ENCODE measurements at regions not wholly inside any gene's neighbourhood (a gene's known extent, or its start where the extent isn't known, plus 50 kb on each side); places are given as distances from the start of the nearest gene placed in this dataset.

- H3K56ac ChIP-seq (ENCODE audit: extremely low read depth, insufficient read depth, low read length): no peak overlapping the region
- H3K14ac ChIP-seq (replicated peaks; ENCODE audit: low read depth, low read length): no peak overlapping the region
- H4K8ac ChIP-seq (ENCODE audit: low read depth in 2 of 2, low read length in 2 of 2): no peak overlapping the region
- H3K4me1 ChIP-seq (ENCODE audit: control insufficient read depth, insufficient read depth, low read length): no peaks in the 10 kb centered on the region
- no peak overlapping the region for H4K91ac ChIP-seq (ENCODE audit: insufficient read depth, low read depth, low read length)
- H2BK120ac ChIP-seq (ENCODE audit: low read depth, low read length): no peak overlapping the region
- no peak for ATAC-seq (ENCODE audit: low read depth)
- no peak overlapping the region for H3K9ac ChIP-seq (ENCODE audit: low read depth, low read length)
- in situ Hi-C loops (cut with MboI; ENCODE audit: low sequenced_read_pairs): no loop called here
- H3K9me3 ChIP-seq (ENCODE audit: control insufficient read depth, insufficient read depth, low read length): no peaks in the 10 kb centered on the region
- no peak overlapping the region for H3K4ac ChIP-seq (ENCODE audit: low read depth, low read length)
- H2AK9ac ChIP-seq (replicated peaks; ENCODE audit: low read depth, low read length, poor library complexity): no peak overlapping the region
- no peak for TF ChIP-seq MAFK (IDR thresholded peaks at IDR 0.05; ENCODE audit: low read depth, low read length)
- no peak for TF ChIP-seq ELK1 (IDR thresholded peaks at IDR 0.05; ENCODE audit: borderline replicate concordance, low read depth, low read length)
- no peak for TF ChIP-seq BHLHE40 (IDR thresholded peaks at IDR 0.05; ENCODE audit: low read depth, low read length)
- TF ChIP-seq MAZ (IDR thresholded peaks at IDR 0.05; ENCODE audit: borderline replicate concordance, low read depth, low read length): no peak
- TF ChIP-seq RFX5 (IDR thresholded peaks at IDR 0.05; ENCODE audit: low read depth, low read length): no peak
- TF ChIP-seq, protein P1, sequence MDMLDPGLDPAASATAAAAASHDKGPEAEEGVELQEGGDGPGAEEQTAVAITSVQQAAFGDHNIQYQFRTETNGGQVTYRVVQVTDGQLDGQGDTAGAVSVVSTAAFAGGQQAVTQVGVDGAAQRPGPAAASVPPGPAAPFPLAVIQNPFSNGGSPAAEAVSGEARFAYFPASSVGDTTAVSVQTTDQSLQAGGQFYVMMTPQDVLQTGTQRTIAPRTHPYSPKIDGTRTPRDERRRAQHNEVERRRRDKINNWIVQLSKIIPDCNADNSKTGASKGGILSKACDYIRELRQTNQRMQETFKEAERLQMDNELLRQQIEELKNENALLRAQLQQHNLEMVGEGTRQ (IDR thresholded peaks at IDR 0.05; ENCODE audit: low read depth, low read length): no peak
- TF ChIP-seq FOS (IDR thresholded peaks at IDR 0.05; ENCODE audit: low read depth, low read length): no peak
- no peak for TF ChIP-seq RAD21 (IDR thresholded peaks at IDR 0.05; ENCODE audit: low read length)
- TF ChIP-seq NFE2L2 (IDR thresholded peaks at IDR 0.05; ENCODE audit: low read depth, low read length): no peak
- no peaks in the 10 kb centered on the region for H4K20me1 ChIP-seq (ENCODE audit: insufficient read depth, low read length)
- dilution Hi-C loops (cut with HindIII; ENCODE audit: low sequenced_read_pairs, unreplicated experiment): no loop called here
- H4K5ac ChIP-seq (ENCODE audit: low read depth, low read length): no peak overlapping the region
- no peak overlapping the region for H3K27ac ChIP-seq (ENCODE audit: insufficient read depth, low read length)
- H3K36me3 ChIP-seq (ENCODE audit: control insufficient read depth, insufficient read depth, low read length): no peaks in the 10 kb centered on the region
- H3K79me1 ChIP-seq (ENCODE audit: low read depth in 1 of 2, low read length in 2 of 2): no peaks in the 10 kb centered on the region
- no peak overlapping the region for H2BK20ac ChIP-seq (ENCODE audit: low read depth, low read length)
- no peak overlapping the region for H3K23ac ChIP-seq (ENCODE audit: low read depth, low read length)
- H3K18ac ChIP-seq (ENCODE audit: low read depth, low read length): no peak overlapping the region
- intact Hi-C loops (cut with micrococcal nuclease): no loop called here
- ChIA-PET CTCF (interaction anchor here (0.6 to 0.7 kb wide), 2 partner anchors 18 to 1254 kb away, joined by 3 read pairs; no protein-coding TSS in a partner anchor), POLR2A (ENCODE audit: unreplicated experiment) (no interaction called here)
- H2BK15ac ChIP-seq (ENCODE audit: low read depth, low read length): no peak overlapping the region
- no peak overlapping the region for H2AK5ac ChIP-seq (ENCODE audit: low read depth, low read length)
- no peak overlapping the region for H2BK5ac ChIP-seq (ENCODE audit: low read depth, low read length, poor library complexity, severe bottlenecking)
- H3K4me2 ChIP-seq (ENCODE audit: low read depth, low read length): no peak overlapping the region
- no TSS peak for BruUV-seq (replicated peaks)
- H3K4me3 ChIP-seq (ENCODE audit: insufficient read depth, low read depth, low read length): no peak overlapping the region
- DNase-seq: no peak
- H2AFZ ChIP-seq (replicated peaks; ENCODE audit: low read length, poor library complexity): no peak overlapping the region
- H3K9me1 ChIP-seq (ENCODE audit: insufficient read depth, low read length): no peaks in the 10 kb centered on the region
- H3K27me3 ChIP-seq (ENCODE audit: control insufficient read depth, insufficient read depth, low read length): no peaks in the 10 kb centered on the region
Observed at GRCh38 chr7:119007236-119007635, 782.7 kb downstream of the ANKRD7 start.

Data from IMR-90 (cell line).